H7 (cell line): ENCODE measurements at regions not wholly inside any gene's neighbourhood (a gene's known extent, or its start where the extent isn't known, plus 50 kb on each side); places are given as distances from the start of the nearest gene placed in this dataset.
A peak's percentile ranks its signal among the peaks of the same experiment; 100 is the strongest.

Source experiments
- DNase-seq: peaks from one replicate; pipeline ENCODE4 v3.0.0; 2012
- H3K27me3 ChIP-seq: 2 replicates; pipeline ENCODE4 v1.6.0; 2011; ENCODE audit warnings: mild to moderate bottlenecking, low read length; ENCODE audit not compliant: control insufficient read depth, insufficient read depth
- H3K36me3 ChIP-seq: replicated peaks from 2 replicates; pipeline ENCODE4 v1.5.1; 2011; ENCODE audit warnings: low read length; ENCODE audit not compliant: control insufficient read depth, insufficient read depth
- H3K4me3 ChIP-seq: 2 replicates; pipeline ENCODE4 v1.5.1; 2011; ENCODE audit warnings: low read depth, mild to moderate bottlenecking, control low read depth, low read length, moderate library complexity; ENCODE audit not compliant: insufficient read depth

- Histone ChIP-seq H3K4me3 (no peak overlapping the region), H3K27me3 (no peaks in the 10 kb centered on the region), H3K36me3 (no peaks in the 10 kb centered on the region)
- no peak for DNase-seq
Measured at GRCh38 chr2:177010861-177011260, 201.7 kb upstream of the HNRNPA3 start.

GRCh38 chr2:177014946-177015345 is 197.6 kb upstream of the HNRNPA3 start:
- H3K36me3 ChIP-seq, result no peaks in the 10 kb centered on the region
- no peaks in the 10 kb centered on the region for H3K27me3 ChIP-seq
- DNase-seq, result no peak
- H3K4me3 ChIP-seq, result no peak overlapping the region

GRCh38 chr2:177015356-177015923 is 197.2 kb upstream of the HNRNPA3 start:
- Histone ChIP-seq H3K4me3 (no peak overlapping the region), H3K27me3 (no peaks in the 10 kb centered on the region)
- no peak for DNase-seq

GRCh38 chr2:177020524-177021119 is 192.0 kb upstream of the HNRNPA3 start:
- Histone ChIP-seq H3K36me3 (no peaks in the 10 kb centered on the region), H3K27me3 (no peaks in the 10 kb centered on the region; the same call in 1 of the 2 replicates), H3K4me3 (no peak overlapping the region)
- DNase-seq, result no peak

More at GRCh38 chr2:177015356-177015923, 197.2 kb upstream of the HNRNPA3 start:
- H3K36me3 ChIP-seq, result no peaks in the 10 kb centered on the region

GRCh38 chr2:177021706-177022343 is 190.8 kb upstream of the HNRNPA3 start:
- DNase-seq, result no peak
- no peak overlapping the region for H3K4me3 ChIP-seq
- H3K27me3 ChIP-seq, result no peaks in the 10 kb centered on the region; the same call in 1 of the 2 replicates
- no peaks in the 10 kb centered on the region for H3K36me3 ChIP-seq

GRCh38 chr2:177024765-177025164 is 187.8 kb upstream of the HNRNPA3 start:
- no peak for DNase-seq
- Histone ChIP-seq H3K36me3 (no peaks in the 10 kb centered on the region), H3K4me3 (no peak overlapping the region), H3K27me3 (no peaks in the 10 kb centered on the region; the same call in 1 of the 2 replicates)

- no peaks in the 10 kb centered on the region; the same call in 1 of the 2 replicates for H3K27me3 ChIP-seq
Measured at GRCh38 chr2:177026253-177026652, 186.3 kb upstream of the HNRNPA3 start.

GRCh38 chr2:177026956-177027355 is 185.6 kb upstream of the HNRNPA3 start:
- no peak for DNase-seq
- Histone ChIP-seq H3K27me3 (no peaks in the 10 kb centered on the region; the same call in 1 of the 2 replicates), H3K4me3 (no peak overlapping the region), H3K36me3 (no peaks in the 10 kb centered on the region)

More at GRCh38 chr2:177026253-177026652, 186.3 kb upstream of the HNRNPA3 start:
- Histone ChIP-seq H3K36me3 (no peaks in the 10 kb centered on the region), H3K4me3 (no peak overlapping the region)
- DNase-seq, result no peak

- no peak overlapping the region for H3K4me3 ChIP-seq
- DNase-seq, result no peak
- H3K36me3 ChIP-seq, result no peaks in the 10 kb centered on the region
- no peaks in the 10 kb centered on the region; the same call in 1 of the 2 replicates for H3K27me3 ChIP-seq
Measured at GRCh38 chr2:177028296-177028695, 184.3 kb upstream of the HNRNPA3 start.

- Histone ChIP-seq H3K27me3 (no peaks in the 10 kb centered on the region; the same call in 1 of the 2 replicates), H3K4me3 (no peak overlapping the region), H3K36me3 (no peaks in the 10 kb centered on the region)
- DNase-seq, result no peak
Measured at GRCh38 chr2:177029075-177029474, 183.5 kb upstream of the HNRNPA3 start.

- peak; percentile 33 for DNase-seq
- Histone ChIP-seq H3K27me3 (no peaks in the 10 kb centered on the region; the same call in 1 of the 2 replicates), H3K4me3 (no peak overlapping the region), H3K36me3 (no peaks in the 10 kb centered on the region)
Measured at GRCh38 chr2:177029501-177029900, 183.1 kb upstream of the HNRNPA3 start.

- Histone ChIP-seq H3K4me3 (no peak overlapping the region), H3K36me3 (no peaks in the 10 kb centered on the region), H3K27me3 (no peaks in the 10 kb centered on the region; the same call in 1 of the 2 replicates)
- no peak for DNase-seq
Measured at GRCh38 chr2:177029901-177030300, 182.7 kb upstream of the HNRNPA3 start.

- H3K4me3 ChIP-seq, result no peak overlapping the region
- no peaks in the 10 kb centered on the region; the same call in 1 of the 2 replicates for H3K27me3 ChIP-seq
- H3K36me3 ChIP-seq, result no peaks in the 10 kb centered on the region
- DNase-seq, result no peak
Measured at GRCh38 chr2:177030451-177031105, 182.0 kb upstream of the HNRNPA3 start.

- H3K4me3 ChIP-seq, result no peak overlapping the region
Measured at GRCh38 chr2:177031438-177032180, 181.0 kb upstream of the HNRNPA3 start.

More at GRCh38 chr2:177031438-177032180, 181.0 kb upstream of the HNRNPA3 start:
- DNase-seq, result peak; percentile 13
- Histone ChIP-seq H3K27me3 (no peaks in the 10 kb centered on the region; the same call in 1 of the 2 replicates), H3K36me3 (no peaks in the 10 kb centered on the region)
